DOHH2 (cell line): ENCODE measurements at regions not wholly inside any gene's neighbourhood (a gene's known extent, or its start where the extent isn't known, plus 50 kb on each side); places are given as distances from the start of the nearest gene placed in this dataset.

ENCODE experiments used
- H3F3A ChIP-seq: fragments of 200-600 bp; sonication (generic), shearing (Covaris generic); 2 replicates; pipeline ENCODE4 v1.6.0; 2016; ENCODE audit warnings: antibody characterized with exemption, mild to moderate bottlenecking; ENCODE audit not compliant: control insufficient read depth, insufficient read depth
- H3K27ac ChIP-seq: fragments of 200-600 bp; sonication (generic); 2 replicates; pipeline ENCODE4 v1.5.1; 2014; ENCODE audit warnings: low read depth, mild to moderate bottlenecking, low read length, moderate library complexity
- H3K27me3 ChIP-seq: fragments of 200-600 bp; sonication (generic); 2 replicates; pipeline ENCODE4 v1.6.1; 2014; ENCODE audit warnings: mild to moderate bottlenecking, low read length, mixed read lengths; ENCODE audit not compliant: control insufficient read depth
- H3K36me3 ChIP-seq: fragments of 200-600 bp; sonication (generic); 2 replicates; pipeline ENCODE4 v1.6.1; 2014; ENCODE audit warnings: mild to moderate bottlenecking, low read length, moderate library complexity, mixed read lengths; ENCODE audit not compliant: control insufficient read depth
- H3K4me1 ChIP-seq: fragments of 200-600 bp; sonication (generic); 2 replicates; pipeline ENCODE4 v1.6.1; 2014; ENCODE audit warnings: mild to moderate bottlenecking, low read length, mixed read lengths; ENCODE audit not compliant: control insufficient read depth
- H3K4me2 ChIP-seq: fragments of 200-600 bp; sonication (generic); 2 replicates; pipeline ENCODE4 v1.6.0; 2014; ENCODE audit warnings: mild to moderate bottlenecking, low read length, moderate library complexity
- H3K4me3 ChIP-seq: fragments of 200-600 bp; sonication (generic); 2 replicates; pipeline ENCODE4 v1.5.1; 2014; ENCODE audit warnings: mild to moderate bottlenecking, low read length, mixed read lengths
- H3K79me2 ChIP-seq: fragments of 200-600 bp; sonication (generic); 2 replicates; pipeline ENCODE4 v1.6.1; 2014; ENCODE audit warnings: mild to moderate bottlenecking, low read length, mixed read lengths; ENCODE audit not compliant: control insufficient read depth
- H3K9me2 ChIP-seq: fragments of 200-600 bp; sonication (generic); replicated peaks from 2 replicates; pipeline ENCODE4 v1.6.1; 2014; ENCODE audit warnings: mild to moderate bottlenecking, low read length, mixed read lengths; ENCODE audit not compliant: control insufficient read depth
- H3K9me3 ChIP-seq: fragments of 200-600 bp; sonication (generic); 2 replicates; pipeline ENCODE4 v1.6.1; 2014; ENCODE audit warnings: antibody characterized with exemption, low read length, mixed read lengths; ENCODE audit not compliant: control insufficient read depth, insufficient read depth
- H4K20me1 ChIP-seq: fragments of 200-600 bp; sonication (generic); 2 replicates; pipeline ENCODE4 v1.6.0; 2014; ENCODE audit warnings: low read depth, mild to moderate bottlenecking, antibody characterized with exemption, low read length, moderate library complexity; ENCODE audit not compliant: control insufficient read depth, insufficient read depth
- CTCF ChIP-seq: fragments of 200-600 bp; sonication (generic); IDR thresholded peaks from one replicate; pipeline ENCODE4 v1.5.1; 2014; ENCODE audit warnings: antibody characterized with exemption, mild to moderate bottlenecking, low read depth, low read length; ENCODE audit not compliant: poor library complexity, severe bottlenecking
- EZH2phosphoT487 ChIP-seq: fragments of 200-600 bp; sonication (generic); IDR thresholded peaks from 2 replicates; pipeline ENCODE4 v1.6.1; 2017; ENCODE audit warnings: borderline replicate concordance, mild to moderate bottlenecking, antibody characterized with exemption, low read length, moderate library complexity, mixed read lengths

GRCh38 chr2:72035518-72036172 lies 112.0 kb downstream of the CYP26B1 start:
- Histone ChIP-seq H3F3A (no peaks in the 10 kb centered on the region), H3K4me1 (no peaks in the 10 kb centered on the region), H4K20me1 (no peaks in the 10 kb centered on the region), H3K4me2 (no peak overlapping the region), H3K27ac (no peak overlapping the region), H3K79me2 (no peaks in the 10 kb centered on the region), H3K27me3 (no peaks in the 10 kb centered on the region), H3K9me3 (no peaks in the 10 kb centered on the region), H3K4me3 (no peak overlapping the region), H3K36me3 (no peaks in the 10 kb centered on the region), H3K9me2 (no peaks in the 10 kb centered on the region)
- no peak for TF ChIP-seq CTCF
- TF ChIP-seq EZH2phosphoT487, result no peak

GRCh38 chr2:72034353-72035095 lies 113.1 kb downstream of the CYP26B1 start:
- Histone ChIP-seq H3F3A (no peaks in the 10 kb centered on the region), H3K27me3 (no peaks in the 10 kb centered on the region), H3K9me3 (no peaks in the 10 kb centered on the region), H3K4me2 (no peak overlapping the region), H3K9me2 (no peaks in the 10 kb centered on the region), H3K4me1 (no peaks in the 10 kb centered on the region), H3K36me3 (no peaks in the 10 kb centered on the region), H3K4me3 (no peak overlapping the region), H4K20me1 (no peaks in the 10 kb centered on the region), H3K27ac (no peak overlapping the region), H3K79me2 (no peaks in the 10 kb centered on the region)
- no peak for TF ChIP-seq EZH2phosphoT487
- no peak for TF ChIP-seq CTCF

GRCh38 chr2:72033636-72034035 lies 114.0 kb downstream of the CYP26B1 start:
- TF ChIP-seq CTCF, result no peak
- TF ChIP-seq EZH2phosphoT487, result no peak
- H3K4me2 ChIP-seq, result no peak overlapping the region
- no peaks in the 10 kb centered on the region for H3K27me3 ChIP-seq
- no peaks in the 10 kb centered on the region for H3K36me3 ChIP-seq
- no peaks in the 10 kb centered on the region for H3K9me2 ChIP-seq
- H3K4me3 ChIP-seq, result no peak overlapping the region
- no peaks in the 10 kb centered on the region for H3K79me2 ChIP-seq
- H3K9me3 ChIP-seq, result no peaks in the 10 kb centered on the region
- no peaks in the 10 kb centered on the region for H3F3A ChIP-seq
- H4K20me1 ChIP-seq, result no peaks in the 10 kb centered on the region
- no peaks in the 10 kb centered on the region for H3K4me1 ChIP-seq
- no peak overlapping the region for H3K27ac ChIP-seq
